ENCODE measurements at regions not wholly inside any gene's neighbourhood (a gene's known extent, or its start where the extent isn't known, plus 50 kb on each side); places are given as distances from the start of the nearest gene placed in this dataset.

GRCh38 chr10:109191341-109191740 lies 732.0 kb downstream of the XPNPEP1 start:
- H3K36me3 ChIP-seq (ENCODE audit: control insufficient read depth, insufficient read depth, low read length): no peaks in the 10 kb centered on the region
- no peak overlapping the region for H3K4me2 ChIP-seq (ENCODE audit: extremely low read depth, insufficient read depth, low read length)
- H3K9me3 ChIP-seq (ENCODE audit: control insufficient read depth, insufficient read depth, low read depth, low read length): no peaks in the 10 kb centered on the region
- no peaks in the 10 kb centered on the region for H3K27me3 ChIP-seq (ENCODE audit: control insufficient read depth, insufficient read depth, low read length)
- H3K9ac ChIP-seq (ENCODE audit: insufficient read depth, low read length): no peak overlapping the region
- H3K4me1 ChIP-seq (ENCODE audit: control insufficient read depth, extremely low read depth, insufficient read depth, low read length): no peaks in the 10 kb centered on the region
- H3K27ac ChIP-seq (ENCODE audit: insufficient read depth, low read length): no peak overlapping the region
- H3K4me3 ChIP-seq (replicated peaks in 1 of 4; ENCODE audit: control extremely low read depth in 1 of 4, insufficient read depth in 1 of 4, low read depth in 3 of 4, low read length in 4 of 4): no peak overlapping the region
- TF ChIP-seq CTCF (conservative IDR thresholded peaks at IDR 0.05 in 1 of 2, IDR thresholded peaks at IDR 0.05 in 1 of 2; ENCODE audit: low read depth in 1 of 2, low read length in 2 of 2): no peak
- no peak for TF ChIP-seq EZH2 (IDR thresholded peaks at IDR 0.05; ENCODE audit: low read length, missing control alignments)
- no peaks in the 10 kb centered on the region for H4K20me1 ChIP-seq (ENCODE audit: control insufficient read depth, extremely low read depth, insufficient read depth, low read length)
- no peak for DNase-seq (ENCODE audit: low read depth in 2 of 2)
- no peak overlapping the region for H2AFZ ChIP-seq (ENCODE audit: low read length)
- no peaks in the 10 kb centered on the region for H3K79me2 ChIP-seq (ENCODE audit: control insufficient read depth, insufficient read depth, low read length)

- no peak overlapping the region for H3K27ac ChIP-seq (ENCODE audit: insufficient read depth, low read length)
- no peaks in the 10 kb centered on the region for H3K9me3 ChIP-seq (ENCODE audit: control insufficient read depth, insufficient read depth, low read depth, low read length)
- H3K9ac ChIP-seq (ENCODE audit: insufficient read depth, low read length): no peak overlapping the region
- no peaks in the 10 kb centered on the region for H3K79me2 ChIP-seq (ENCODE audit: control insufficient read depth, insufficient read depth, low read length)
- H3K36me3 ChIP-seq (ENCODE audit: control insufficient read depth, insufficient read depth, low read length): no peaks in the 10 kb centered on the region
- no peaks in the 10 kb centered on the region for H4K20me1 ChIP-seq (ENCODE audit: control insufficient read depth, extremely low read depth, insufficient read depth, low read length)
- H3K27me3 ChIP-seq (ENCODE audit: control insufficient read depth, insufficient read depth, low read length): no peaks in the 10 kb centered on the region
- DNase-seq (ENCODE audit: low read depth in 2 of 2): peak; percentile 8 to 31
- no peak overlapping the region for H2AFZ ChIP-seq (ENCODE audit: low read length)
- H3K4me1 ChIP-seq (ENCODE audit: control insufficient read depth, extremely low read depth, insufficient read depth, low read length): no peaks in the 10 kb centered on the region
- no peak overlapping the region for H3K4me3 ChIP-seq (replicated peaks in 1 of 4; ENCODE audit: control extremely low read depth in 1 of 4, insufficient read depth in 1 of 4, low read depth in 3 of 4, low read length in 4 of 4)
- TF ChIP-seq EZH2 (IDR thresholded peaks at IDR 0.05; ENCODE audit: low read length, missing control alignments): no peak
- TF ChIP-seq CTCF (conservative IDR thresholded peaks at IDR 0.05 in 1 of 2, IDR thresholded peaks at IDR 0.05 in 1 of 2; ENCODE audit: low read depth in 1 of 2, low read length in 2 of 2): no peak
- no peak overlapping the region for H3K4me2 ChIP-seq (ENCODE audit: extremely low read depth, insufficient read depth, low read length)
Observed at GRCh38 chr10:109187677-109188076, 735.6 kb downstream of the XPNPEP1 start.

- TF ChIP-seq EZH2 (IDR thresholded peaks at IDR 0.05; ENCODE audit: low read length, missing control alignments) (no peak), CTCF (conservative IDR thresholded peaks at IDR 0.05 in 1 of 2, IDR thresholded peaks at IDR 0.05 in 1 of 2; ENCODE audit: low read depth in 1 of 2, low read length in 2 of 2) (no peak)
- H2AFZ ChIP-seq (ENCODE audit: low read length): no peak overlapping the region
- H3K9ac ChIP-seq (ENCODE audit: insufficient read depth, low read length): no peak overlapping the region
- H3K27ac ChIP-seq (ENCODE audit: insufficient read depth, low read length): no peak overlapping the region
- H3K36me3 ChIP-seq (ENCODE audit: control insufficient read depth, insufficient read depth, low read length): no peaks in the 10 kb centered on the region
- H3K9me3 ChIP-seq (ENCODE audit: control insufficient read depth, insufficient read depth, low read depth, low read length): no peaks in the 10 kb centered on the region
- no peaks in the 10 kb centered on the region for H4K20me1 ChIP-seq (ENCODE audit: control insufficient read depth, extremely low read depth, insufficient read depth, low read length)
- H3K27me3 ChIP-seq (ENCODE audit: control insufficient read depth, insufficient read depth, low read length): no peaks in the 10 kb centered on the region
- no peaks in the 10 kb centered on the region for H3K79me2 ChIP-seq (ENCODE audit: control insufficient read depth, insufficient read depth, low read length)
- no peak overlapping the region for H3K4me2 ChIP-seq (ENCODE audit: extremely low read depth, insufficient read depth, low read length)
- DNase-seq (ENCODE audit: low read depth in 2 of 2): peak in 1 of 2 donors; percentile 58
- no peaks in the 10 kb centered on the region for H3K4me1 ChIP-seq (ENCODE audit: control insufficient read depth, extremely low read depth, insufficient read depth, low read length)
- H3K4me3 ChIP-seq (replicated peaks in 1 of 4; ENCODE audit: control extremely low read depth in 1 of 4, insufficient read depth in 1 of 4, low read depth in 3 of 4, low read length in 4 of 4): no peak overlapping the region
Observed at GRCh38 chr10:109183366-109183765, 739.9 kb downstream of the XPNPEP1 start.

All from fibroblast of lung (primary cell).